ENCODE measurements at regions not wholly inside any gene's neighbourhood (a gene's known extent, or its start where the extent isn't known, plus 50 kb on each side); places are given as distances from the start of the nearest gene placed in this dataset.

GRCh38 chr22:40112595-40112994 lies 65.1 kb upstream of the TNRC6B start:
- Histone ChIP-seq H3K27ac (no peak overlapping the region), H3K4me1 (ENCODE audit: insufficient read depth) (peaks cover 5% of the 10 kb centered on the region), H3K27me3 (no peaks in the 10 kb centered on the region), H2AFZ (no peak overlapping the region), H3K9me2 (replicated peaks; ENCODE audit: insufficient read depth) (no peaks in the 10 kb centered on the region), H4K20me1 (ENCODE audit: insufficient read depth, poor library complexity, severe bottlenecking) (peaks cover 6% of the 10 kb centered on the region), H3K4me2 (no peak overlapping the region), H3K79me2 (peaks cover 44% of the 10 kb centered on the region), H3K4me3 (no peak overlapping the region), H3K36me3 (replicated peaks; ENCODE audit: insufficient read depth, low read depth) (no peaks in the 10 kb centered on the region), H3K9me3 (ENCODE audit: low read depth) (no peaks in the 10 kb centered on the region)
- DNase-seq (ENCODE audit: low spot score) = no peak
- 92% methylated on average over 3 of the region's 3 CpGs for WGBS (ENCODE audit: low lambda C conversion rate, missing lambda C conversion rate)
- TF ChIP-seq, protein P1, sequence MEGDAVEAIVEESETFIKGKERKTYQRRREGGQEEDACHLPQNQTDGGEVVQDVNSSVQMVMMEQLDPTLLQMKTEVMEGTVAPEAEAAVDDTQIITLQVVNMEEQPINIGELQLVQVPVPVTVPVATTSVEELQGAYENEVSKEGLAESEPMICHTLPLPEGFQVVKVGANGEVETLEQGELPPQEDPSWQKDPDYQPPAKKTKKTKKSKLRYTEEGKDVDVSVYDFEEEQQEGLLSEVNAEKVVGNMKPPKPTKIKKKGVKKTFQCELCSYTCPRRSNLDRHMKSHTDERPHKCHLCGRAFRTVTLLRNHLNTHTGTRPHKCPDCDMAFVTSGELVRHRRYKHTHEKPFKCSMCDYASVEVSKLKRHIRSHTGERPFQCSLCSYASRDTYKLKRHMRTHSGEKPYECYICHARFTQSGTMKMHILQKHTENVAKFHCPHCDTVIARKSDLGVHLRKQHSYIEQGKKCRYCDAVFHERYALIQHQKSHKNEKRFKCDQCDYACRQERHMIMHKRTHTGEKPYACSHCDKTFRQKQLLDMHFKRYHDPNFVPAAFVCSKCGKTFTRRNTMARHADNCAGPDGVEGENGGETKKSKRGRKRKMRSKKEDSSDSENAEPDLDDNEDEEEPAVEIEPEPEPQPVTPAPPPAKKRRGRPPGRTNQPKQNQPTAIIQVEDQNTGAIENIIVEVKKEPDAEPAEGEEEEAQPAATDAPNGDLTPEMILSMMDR (IDR thresholded peaks at IDR 0.05; ENCODE audit: poor library complexity) = no peak
- TF ChIP-seq EZH2 (IDR thresholded peaks at IDR 0.05; ENCODE audit: borderline replicate concordance) (no peak), EZH2phosphoT487 (IDR thresholded peaks at IDR 0.05; ENCODE audit: low read depth, severe bottlenecking, unreplicated experiment) (no peak)

GRCh38 chr22:40113696-40114095 lies 64.0 kb upstream of the TNRC6B start:
- 94% methylated on average over 2 of the region's 2 CpGs for WGBS (ENCODE audit: low lambda C conversion rate, missing lambda C conversion rate)
- H3K4me1 ChIP-seq (ENCODE audit: insufficient read depth) = no peaks in the 10 kb centered on the region
- peaks cover 6% of the 10 kb centered on the region for H4K20me1 ChIP-seq (ENCODE audit: insufficient read depth, poor library complexity, severe bottlenecking)
- no peak overlapping the region for H3K4me3 ChIP-seq
- H3K9me2 ChIP-seq (replicated peaks; ENCODE audit: insufficient read depth) = no peaks in the 10 kb centered on the region
- peaks cover 40% of the 10 kb centered on the region for H3K79me2 ChIP-seq
- H3K27ac ChIP-seq = no peak overlapping the region
- no peaks in the 10 kb centered on the region for H3K36me3 ChIP-seq (replicated peaks; ENCODE audit: insufficient read depth, low read depth)
- no peak for DNase-seq (ENCODE audit: low spot score)
- no peak overlapping the region for H3K4me2 ChIP-seq
- TF ChIP-seq, protein P1 (IDR thresholded peaks at IDR 0.05; ENCODE audit: poor library complexity) = no peak
- TF ChIP-seq EZH2phosphoT487 (IDR thresholded peaks at IDR 0.05; ENCODE audit: low read depth, severe bottlenecking, unreplicated experiment) (no peak), EZH2 (IDR thresholded peaks at IDR 0.05; ENCODE audit: borderline replicate concordance) (no peak)
- no peaks in the 10 kb centered on the region for H3K27me3 ChIP-seq
- no peak overlapping the region for H2AFZ ChIP-seq
- H3K9me3 ChIP-seq (ENCODE audit: low read depth) = no peaks in the 10 kb centered on the region

DNA sequence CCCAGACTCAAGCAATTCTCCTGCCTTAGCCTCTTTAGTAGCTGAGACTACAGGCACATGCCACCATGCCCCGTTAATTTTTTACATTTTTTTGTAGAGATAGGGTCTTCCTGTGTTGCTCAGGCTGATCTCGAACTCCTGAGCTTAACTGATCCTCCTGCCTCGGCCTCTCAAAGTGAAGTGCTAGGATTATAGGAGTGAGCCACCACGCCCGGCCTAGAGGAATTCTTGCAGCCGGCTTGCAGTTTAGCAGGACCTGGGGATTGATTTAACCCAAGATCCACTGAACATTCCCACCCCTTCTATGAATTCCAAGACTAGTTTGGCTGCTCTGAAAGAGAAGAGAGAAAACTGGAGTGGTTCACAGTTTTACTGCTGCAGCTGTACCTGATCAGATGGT lies 63.3 kb upstream of the TNRC6B start:
- 80% methylated on average over 6 of the region's 6 CpGs for WGBS (ENCODE audit: low lambda C conversion rate, missing lambda C conversion rate)
- Histone ChIP-seq H3K79me2 (peaks cover 33% of the 10 kb centered on the region), H3K27me3 (no peaks in the 10 kb centered on the region), H3K9me3 (ENCODE audit: low read depth) (no peaks in the 10 kb centered on the region), H3K36me3 (replicated peaks; ENCODE audit: insufficient read depth, low read depth) (no peaks in the 10 kb centered on the region), H3K4me3 (no peak overlapping the region), H4K20me1 (ENCODE audit: insufficient read depth, poor library complexity, severe bottlenecking) (peaks cover 6% of the 10 kb centered on the region), H3K4me2 (no peak overlapping the region), H3K27ac (no peak overlapping the region), H3K4me1 (ENCODE audit: insufficient read depth) (no peaks in the 10 kb centered on the region), H2AFZ (no peak overlapping the region), H3K9me2 (replicated peaks; ENCODE audit: insufficient read depth) (no peaks in the 10 kb centered on the region)
- no peak for TF ChIP-seq EZH2phosphoT487 (IDR thresholded peaks at IDR 0.05; ENCODE audit: low read depth, severe bottlenecking, unreplicated experiment)
- TF ChIP-seq, protein P1 (IDR thresholded peaks at IDR 0.05; ENCODE audit: poor library complexity) = no peak
- TF ChIP-seq EZH2 (IDR thresholded peaks at IDR 0.05; ENCODE audit: borderline replicate concordance) = no peak
- no peak for DNase-seq (ENCODE audit: low spot score)

Measured in hepatocyte (in vitro differentiated cells).